ENCODE measurements at regions not wholly inside any gene's neighbourhood (a gene's known extent, or its start where the extent isn't known, plus 50 kb on each side); places are given as distances from the start of the nearest gene placed in this dataset.

DNA sequence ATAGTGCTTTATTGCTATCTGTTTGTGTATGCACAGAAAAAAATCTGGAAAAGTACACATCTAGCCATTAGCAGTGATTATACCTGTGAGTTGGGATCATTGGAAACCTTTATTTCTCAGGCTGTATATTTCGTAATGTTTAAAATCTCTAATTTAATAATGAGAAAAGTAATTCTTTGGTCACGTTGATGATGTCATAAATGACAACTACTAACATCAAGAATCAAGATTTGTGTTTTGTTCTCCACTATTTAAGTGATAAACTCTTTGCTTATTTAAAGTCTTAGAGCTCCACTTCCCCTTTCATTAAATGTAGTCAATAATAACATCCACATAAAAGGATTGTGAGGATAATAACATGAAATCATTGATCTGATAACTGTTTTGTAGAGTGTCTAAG lies 126.2 kb downstream of the TMA16 start:
- Histone ChIP-seq H4K20me1 (ENCODE audit: control insufficient read depth, insufficient read depth, insufficient read length) (no peaks in the 10 kb centered on the region), H3K9ac (ENCODE audit: extremely low read depth, insufficient read length, low read length) (no peak overlapping the region), H3K23me2 (ENCODE audit: insufficient read length, low read depth, low read length, poor library complexity, severe bottlenecking) (no peaks in the 10 kb centered on the region), H2BK5ac (ENCODE audit: insufficient read length, low read length) (no peak overlapping the region), H3K14ac (ENCODE audit: insufficient read depth, low read length) (no peak overlapping the region), H3T11ph (ENCODE audit: low read length) (no peak overlapping the region), H2BK12ac (ENCODE audit: insufficient read length, low read depth, low read length) (no peak overlapping the region), H4K5ac (ENCODE audit: insufficient read length, low read depth, low read length) (no peak overlapping the region), H2AK5ac (ENCODE audit: insufficient read length, low read length) (no peak overlapping the region), H3K23ac (ENCODE audit: insufficient read length, low read depth, low read length) (no peak overlapping the region), H2BK15ac (ENCODE audit: low read depth, low read length) (no peak overlapping the region), H3K9me3 (ENCODE audit: control insufficient read depth, low read depth, low read length) (no peaks in the 10 kb centered on the region), H3K79me1 (ENCODE audit: insufficient read depth, low read depth, low read length, poor library complexity, severe bottlenecking) (no peaks in the 10 kb centered on the region), H3K79me2 (ENCODE audit: insufficient read depth, low read length) (no peaks in the 10 kb centered on the region), H3K18ac (ENCODE audit: insufficient read length, low read depth, low read length) (no peak overlapping the region), H3K27me3 (ENCODE audit: insufficient read depth, low read length) (no peaks in the 10 kb centered on the region), H2BK20ac (ENCODE audit: low read depth, low read length, poor library complexity, severe bottlenecking) (no peak overlapping the region), H4K91ac (ENCODE audit: insufficient read length, low read depth, low read length) (no peak overlapping the region), H3K4me1 (ENCODE audit: insufficient read depth, low read length) (no peaks in the 10 kb centered on the region), H3K4me2 (ENCODE audit: insufficient read depth, insufficient read length, low read length) (no peak overlapping the region), H3K27ac (ENCODE audit: insufficient read length, low read depth, low read length) (no peak overlapping the region), H3K4ac (ENCODE audit: low read depth, low read length) (no peak overlapping the region), H4K8ac (replicated peaks; ENCODE audit: insufficient read length, low read depth, low read length) (no peak overlapping the region), H3K56ac (ENCODE audit: insufficient read length, low read depth, low read length) (no peak overlapping the region), H2AFZ (ENCODE audit: low read length) (no peak overlapping the region), H2BK120ac (ENCODE audit: low read depth, low read length, poor library complexity, severe bottlenecking) (no peak overlapping the region)
- Mint-ChIP-seq H3K36me3 (ENCODE audit: insufficient read depth in 1 of 3, low read depth in 3 of 3) (no peaks in the 10 kb centered on the region; a peak in 1 of 7 replicates), H3K27ac (no peak overlapping the region), H3K27me3 (ENCODE audit: low read depth) (no peaks in the 10 kb centered on the region), H3K9me3 (no peaks in the 10 kb centered on the region), H3K4me3 (no peak overlapping the region), H3K4me1 (0 out of 4 replicates have a peak, but pooled peaks cover 0 to 3% of the 10 kb centered on the region in 2 experiments)
- no CpG with 5 or more reads among the region's 2 CpGs for WGBS (ENCODE audit: extremely low coverage, insufficient read length, low lambda C conversion rate)
- TF ChIP-seq, protein P1, sequence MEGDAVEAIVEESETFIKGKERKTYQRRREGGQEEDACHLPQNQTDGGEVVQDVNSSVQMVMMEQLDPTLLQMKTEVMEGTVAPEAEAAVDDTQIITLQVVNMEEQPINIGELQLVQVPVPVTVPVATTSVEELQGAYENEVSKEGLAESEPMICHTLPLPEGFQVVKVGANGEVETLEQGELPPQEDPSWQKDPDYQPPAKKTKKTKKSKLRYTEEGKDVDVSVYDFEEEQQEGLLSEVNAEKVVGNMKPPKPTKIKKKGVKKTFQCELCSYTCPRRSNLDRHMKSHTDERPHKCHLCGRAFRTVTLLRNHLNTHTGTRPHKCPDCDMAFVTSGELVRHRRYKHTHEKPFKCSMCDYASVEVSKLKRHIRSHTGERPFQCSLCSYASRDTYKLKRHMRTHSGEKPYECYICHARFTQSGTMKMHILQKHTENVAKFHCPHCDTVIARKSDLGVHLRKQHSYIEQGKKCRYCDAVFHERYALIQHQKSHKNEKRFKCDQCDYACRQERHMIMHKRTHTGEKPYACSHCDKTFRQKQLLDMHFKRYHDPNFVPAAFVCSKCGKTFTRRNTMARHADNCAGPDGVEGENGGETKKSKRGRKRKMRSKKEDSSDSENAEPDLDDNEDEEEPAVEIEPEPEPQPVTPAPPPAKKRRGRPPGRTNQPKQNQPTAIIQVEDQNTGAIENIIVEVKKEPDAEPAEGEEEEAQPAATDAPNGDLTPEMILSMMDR (conservative IDR thresholded peaks at IDR 0.05), result no peak
- no peak for DNase-seq
